Liver (tissue), 3 donors: ENCODE measurements at regions not wholly inside any gene's neighbourhood (a gene's known extent, or its start where the extent isn't known, plus 50 kb on each side); places are given as distances from the start of the nearest gene placed in this dataset.

Source experiments
- CTCF ChIP-seq: fragments of 150-350 bp; IDR thresholded peaks from 2 replicates; pipeline ENCODE4 v1.5.1; 2017; ENCODE audit warnings: improper control_type of control experiment, low read depth, low read length; ENCODE audit not compliant: missing input control
- RAD21 ChIP-seq, 2 donors: IDR thresholded peaks; 2 replicates each; pipeline ENCODE4 v1.6.1; 2016; ENCODE audit warnings: antibody characterized with exemption in 2 of 2, mild to moderate bottlenecking in 2 of 2
- TAF1 ChIP-seq: conservative IDR thresholded peaks from 2 replicates; pipeline ENCODE4 v1.6.1; 2016; ENCODE audit warnings: antibody characterized with exemption, mild to moderate bottlenecking
- donor health status: healthy.
- donor health status: healthy.

GRCh38 chr2:221771297-221771696 lies 199.2 kb upstream of the EPHA4 start:
- TF ChIP-seq CTCF = no peak
- no peak for TF ChIP-seq RAD21 (IDR thresholded peaks at IDR 0.05)
- TF ChIP-seq TAF1 = no peak
